PC-9 (cell line): ENCODE measurements at regions not wholly inside any gene's neighbourhood (a gene's known extent, or its start where the extent isn't known, plus 50 kb on each side); places are given as distances from the start of the nearest gene placed in this dataset.

ENCODE experiments used
- CTCF ChIP-seq: fragments of 200-600 bp; sonication (generic); conservative IDR thresholded peaks from 2 replicates; pipeline ENCODE4 v1.6.1; 2017; ENCODE audit warnings: mixed run types, antibody characterized with exemption, mild to moderate bottlenecking, moderate library complexity
- EZH2 ChIP-seq: fragments of 200-600 bp; sonication (generic); IDR thresholded peaks from 2 replicates; pipeline ENCODE4 v1.8.0; 2017; ENCODE audit warnings: antibody characterized with exemption, low read depth

- TF ChIP-seq CTCF: no peak
- no peak for TF ChIP-seq EZH2
Observed at GRCh38 chr1:98181036-98181764, 260.4 kb upstream of the DPYD start.
